Gastrocnemius medialis (tissue), 4 donors: ENCODE measurements at regions not wholly inside any gene's neighbourhood (a gene's known extent, or its start where the extent isn't known, plus 50 kb on each side); places are given as distances from the start of the nearest gene placed in this dataset.

Source experiments
- POLR2A ChIP-seq, 2 donors: fragments of 450-650 bp; IDR thresholded peaks; one replicate each; pipeline ENCODE4 v1.6.1; 2017; ENCODE audit warnings: antibody characterized with exemption in 2 of 2, mild to moderate bottlenecking in 2 of 2, moderate library complexity in 2 of 2
- TF ChIP-seq, protein P1 (sequence below), 5 experiments: fragments of 450-650 bp in 3 of 5; fragments of 200-600 bp in 2 of 5; sonication (generic) in 2 of 5; IDR thresholded peaks in 4 of 5; conservative IDR thresholded peaks in 1 of 5; 1 replicate in 4 of 5; 2 replicates in 1 of 5; pipeline ENCODE4 v1.5.1; 2016 to 2019; ENCODE audit warnings: antibody characterized with exemption in 5 of 5, mild to moderate bottlenecking in 3 of 5, moderate library complexity in 3 of 5

DNA sequence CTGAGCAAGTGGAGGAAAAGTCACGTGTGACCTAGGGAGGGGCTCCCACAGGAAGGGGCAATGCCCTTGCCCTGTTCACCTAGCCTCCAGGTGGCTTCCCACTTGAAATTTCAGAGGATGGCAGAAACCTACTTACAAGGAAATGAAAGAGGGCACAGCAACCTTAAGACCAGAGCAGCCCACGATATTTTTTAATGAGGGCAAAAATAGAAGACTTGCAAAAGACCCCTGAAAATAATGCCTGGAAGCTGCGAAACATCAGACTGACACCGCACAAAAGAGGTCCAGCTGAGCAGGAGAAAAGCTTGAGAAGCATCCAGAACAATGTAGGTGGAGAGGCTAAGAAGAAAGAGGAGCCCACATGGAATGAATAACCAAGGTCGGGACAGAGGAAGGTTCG, 66.1 kb downstream of the KLF15 start:
- TF ChIP-seq, protein P1, sequence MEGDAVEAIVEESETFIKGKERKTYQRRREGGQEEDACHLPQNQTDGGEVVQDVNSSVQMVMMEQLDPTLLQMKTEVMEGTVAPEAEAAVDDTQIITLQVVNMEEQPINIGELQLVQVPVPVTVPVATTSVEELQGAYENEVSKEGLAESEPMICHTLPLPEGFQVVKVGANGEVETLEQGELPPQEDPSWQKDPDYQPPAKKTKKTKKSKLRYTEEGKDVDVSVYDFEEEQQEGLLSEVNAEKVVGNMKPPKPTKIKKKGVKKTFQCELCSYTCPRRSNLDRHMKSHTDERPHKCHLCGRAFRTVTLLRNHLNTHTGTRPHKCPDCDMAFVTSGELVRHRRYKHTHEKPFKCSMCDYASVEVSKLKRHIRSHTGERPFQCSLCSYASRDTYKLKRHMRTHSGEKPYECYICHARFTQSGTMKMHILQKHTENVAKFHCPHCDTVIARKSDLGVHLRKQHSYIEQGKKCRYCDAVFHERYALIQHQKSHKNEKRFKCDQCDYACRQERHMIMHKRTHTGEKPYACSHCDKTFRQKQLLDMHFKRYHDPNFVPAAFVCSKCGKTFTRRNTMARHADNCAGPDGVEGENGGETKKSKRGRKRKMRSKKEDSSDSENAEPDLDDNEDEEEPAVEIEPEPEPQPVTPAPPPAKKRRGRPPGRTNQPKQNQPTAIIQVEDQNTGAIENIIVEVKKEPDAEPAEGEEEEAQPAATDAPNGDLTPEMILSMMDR (IDR thresholded peaks at IDR 0.05 in 4 of 5, conservative IDR thresholded peaks at IDR 0.05 in 1 of 5): no peak
- TF ChIP-seq POLR2A (IDR thresholded peaks at IDR 0.05): no peak
